GM12873 (cell line): ENCODE measurements at regions not wholly inside any gene's neighbourhood (a gene's known extent, or its start where the extent isn't known, plus 50 kb on each side); places are given as distances from the start of the nearest gene placed in this dataset.

ENCODE experiments used
- CTCF ChIP-seq: IDR thresholded peaks from 2 replicates; pipeline ENCODE4 v1.5.1; 2012; ENCODE audit warnings: low read depth, mild to moderate bottlenecking, moderate library complexity, low read length, control low read depth; ENCODE audit not compliant: insufficient read depth; ENCODE audit errors: missing control alignments

GRCh38 chr16:86701286-86701975, 123.1 kb downstream of the FOXL1 start:
- TF ChIP-seq CTCF: no peak

- TF ChIP-seq CTCF: no peak
Measured at GRCh38 chr16:86702824-86703588, 124.7 kb downstream of the FOXL1 start.

GRCh38 chr16:86704516-86704915, 126.2 kb downstream of the FOXL1 start:
- no peak for TF ChIP-seq CTCF

- no peak for TF ChIP-seq CTCF
Measured at GRCh38 chr16:86706726-86707125, 128.4 kb downstream of the FOXL1 start.

- TF ChIP-seq CTCF: no peak
Measured at GRCh38 chr16:86707171-86707570, 128.8 kb downstream of the FOXL1 start.

- TF ChIP-seq CTCF: no peak
Measured at GRCh38 chr16:86707581-86707980, 129.2 kb downstream of the FOXL1 start.

- TF ChIP-seq CTCF: no peak
Measured at GRCh38 chr16:86708431-86708830, 130.1 kb downstream of the FOXL1 start.
